Pancreas (tissue), 10 donors: ENCODE measurements at regions not wholly inside any gene's neighbourhood (a gene's known extent, or its start where the extent isn't known, plus 50 kb on each side); places are given as distances from the start of the nearest gene placed in this dataset.

Source experiments
- ATAC-seq, 4 donors: fragments of 200-7000 bp; cut with Tn5 transposase; one replicate each; pipeline versions ENCODE4 v1.8.0 to v1.9.1; 2020; ENCODE audit warnings: mild to moderate bottlenecking in 4 of 4, moderate library complexity in 4 of 4
- DNase-seq, 6 donors: peaks; one replicate each; pipeline ENCODE4 v3.0.0-alpha.2; 2020
- FAIRE-seq: peaks from 2 replicates; lab custom pipeline; 2012; peaks lifted over from hg19 to GRCh38; lab: Jason Lieb, UNC
- H3K27ac ChIP-seq, 4 donors: fragments of 200-600 bp; sonication (generic); 1 replicate in 3 of 4; 2 replicates in 1 of 4; pipeline versions ENCODE4 v1.5.0 to v1.8.0; 2020
- H3K27me3 ChIP-seq, 4 donors: fragments of 200-600 bp; one replicate each; pipeline ENCODE4 v1.8.0; 2021
- H3K36me3 ChIP-seq, 3 donors: fragments of 200-600 bp; sonication (generic) in 1 of 3; one replicate each; pipeline versions ENCODE4 v1.5.0 to v1.8.0; 2020 to 2021
- H3K4me1 ChIP-seq, 3 donors: fragments of 200-600 bp; one replicate each; pipeline ENCODE4 v1.8.0; 2021
- H3K4me3 ChIP-seq, 4 donors: fragments of 200-600 bp; sonication (generic) in 2 of 4; one replicate each; pipeline versions ENCODE4 v1.5.0 to v1.8.0; 2020 to 2021
- H3K9me3 ChIP-seq, 4 donors: fragments of 200-600 bp; one replicate each; pipeline ENCODE4 v1.8.0; 2021
- WGBS, 2 donors: extraction: QIAGEN DNeasy Blood & Tissue Kit; methylation state at CpG; one replicate each; pipeline ENCODE4 v1.1.7; 2013; 5-methylcytosine and 5-hydroxymethylcytosine counted together
- intact Hi-C, 3 donors: fragments of 100-400 bp; cut with DNase I; formaldehyde crosslinking; loops; one replicate each; pipeline versions ENCODE4 v1.11.1 to v1.14.2; 2022
- TF ChIP-seq, protein P1 (sequence below), 4 donors: fragments of 200-600 bp; sonication (generic) in 3 of 4; IDR thresholded peaks; one replicate each; pipeline versions ENCODE4 v1.5.0 to v1.8.0; 2021; ENCODE audit warnings: antibody characterized with exemption in 4 of 4
- donor health status: healthy with polysubstance abuse.
- donor health status: DM: no; HTN: no; CAD: no; lungs with moderate emphysema.
- donor health status: DM: no; HTN: no; CAD: no.
- donor health status: control.
- donor health status: control.
- donor health status: Bipolar disorder and iron deficiency.
- donor health status: DM: yes; HTN: yes; CAD: no.
- donor health status: DM: no; HTN: no; CAD: no.
- donor health status: DM: no; HTN: no; CAD: no.
- donor health status: DM: yes; HTN: yes; CAD: no.

DNA sequence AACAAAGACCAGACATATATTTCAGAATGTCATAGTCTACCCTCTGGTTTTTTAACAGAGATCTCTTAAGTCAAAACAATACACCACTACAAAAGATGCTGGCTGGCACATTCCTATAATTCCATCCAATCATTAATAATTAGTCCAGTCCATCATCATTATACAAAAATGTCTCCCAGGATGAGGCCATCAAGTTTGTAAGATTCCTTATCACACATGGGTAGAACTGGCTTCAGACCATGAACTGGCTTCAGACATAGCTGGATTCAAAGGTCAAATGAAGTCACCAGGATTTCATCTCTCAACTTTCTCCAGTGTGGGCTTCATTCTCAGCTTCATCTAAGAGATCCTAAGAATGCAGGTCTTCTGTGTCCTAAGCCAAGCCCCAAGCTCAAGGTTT is 147.1 kb downstream of the ENC1 start:
- intact Hi-C loops = no loop called here
- DNase-seq = no peak
- Histone ChIP-seq H3K9me3 (no peaks in the 10 kb centered on the region), H3K4me1 (no peaks in the 10 kb centered on the region), H3K4me3 (no peak overlapping the region), H3K36me3 (no peaks in the 10 kb centered on the region), H3K27me3 (no peaks in the 10 kb centered on the region), H3K27ac (no peak overlapping the region)
- ATAC-seq = no peak
- TF ChIP-seq, protein P1, sequence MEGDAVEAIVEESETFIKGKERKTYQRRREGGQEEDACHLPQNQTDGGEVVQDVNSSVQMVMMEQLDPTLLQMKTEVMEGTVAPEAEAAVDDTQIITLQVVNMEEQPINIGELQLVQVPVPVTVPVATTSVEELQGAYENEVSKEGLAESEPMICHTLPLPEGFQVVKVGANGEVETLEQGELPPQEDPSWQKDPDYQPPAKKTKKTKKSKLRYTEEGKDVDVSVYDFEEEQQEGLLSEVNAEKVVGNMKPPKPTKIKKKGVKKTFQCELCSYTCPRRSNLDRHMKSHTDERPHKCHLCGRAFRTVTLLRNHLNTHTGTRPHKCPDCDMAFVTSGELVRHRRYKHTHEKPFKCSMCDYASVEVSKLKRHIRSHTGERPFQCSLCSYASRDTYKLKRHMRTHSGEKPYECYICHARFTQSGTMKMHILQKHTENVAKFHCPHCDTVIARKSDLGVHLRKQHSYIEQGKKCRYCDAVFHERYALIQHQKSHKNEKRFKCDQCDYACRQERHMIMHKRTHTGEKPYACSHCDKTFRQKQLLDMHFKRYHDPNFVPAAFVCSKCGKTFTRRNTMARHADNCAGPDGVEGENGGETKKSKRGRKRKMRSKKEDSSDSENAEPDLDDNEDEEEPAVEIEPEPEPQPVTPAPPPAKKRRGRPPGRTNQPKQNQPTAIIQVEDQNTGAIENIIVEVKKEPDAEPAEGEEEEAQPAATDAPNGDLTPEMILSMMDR (IDR thresholded peaks at IDR 0.05) = no peak
- FAIRE-seq = no peak

DNA sequence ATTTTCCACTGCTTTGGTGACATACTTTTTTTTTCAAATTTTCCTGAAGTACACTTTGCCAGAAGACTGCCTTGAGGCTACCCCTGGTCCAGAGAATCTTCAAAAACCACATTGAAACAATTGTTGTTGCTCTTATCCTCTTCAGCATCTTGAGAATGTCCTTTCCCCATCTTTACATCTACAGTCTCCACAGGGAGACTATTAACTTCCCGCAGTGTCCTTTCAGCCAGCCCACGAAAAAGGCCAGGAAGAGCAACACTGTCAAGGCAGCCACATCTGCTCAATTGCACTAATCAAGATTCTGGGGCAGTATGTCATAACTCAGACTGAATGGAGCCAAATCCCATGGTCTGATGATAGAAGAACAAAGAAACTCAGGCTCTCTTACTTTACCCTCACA is 148.3 kb downstream of the ENC1 start:
- intact Hi-C loops = no loop called here
- no peak overlapping the region for H3K4me3 ChIP-seq
- FAIRE-seq = no peak
- no peak for ATAC-seq
- H3K36me3 ChIP-seq = no peaks in the 10 kb centered on the region
- H3K27ac ChIP-seq = no peak overlapping the region
- no peaks in the 10 kb centered on the region for H3K9me3 ChIP-seq
- DNase-seq = no peak
- WGBS, 2 donors = 46 to 62% methylated on average over 2 of the region's 2 CpGs
- no peaks in the 10 kb centered on the region for H3K4me1 ChIP-seq
- no peaks in the 10 kb centered on the region for H3K27me3 ChIP-seq
- TF ChIP-seq, protein P1 (IDR thresholded peaks at IDR 0.05) = no peak

DNA sequence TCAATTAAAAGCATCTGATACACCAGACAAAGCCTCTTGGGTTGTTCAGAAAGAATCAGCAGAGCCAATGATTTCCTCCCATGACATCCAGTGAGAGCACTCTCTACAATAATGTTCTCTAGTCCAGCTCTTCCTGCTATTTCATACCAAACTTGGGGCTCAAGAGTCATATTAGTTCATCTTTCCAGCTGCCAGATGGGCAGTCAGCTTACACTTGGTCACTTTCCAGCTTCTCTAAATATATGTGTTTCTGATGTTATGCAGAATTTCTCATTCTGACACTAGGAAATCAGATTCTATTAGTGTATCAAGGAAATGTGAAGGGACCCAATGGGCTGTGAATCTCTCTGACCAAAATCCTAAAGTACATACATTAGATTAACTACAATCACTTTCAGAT is 148.9 kb downstream of the ENC1 start:
- no peaks in the 10 kb centered on the region for H3K27me3 ChIP-seq
- ATAC-seq (no peak), FAIRE-seq (no peak)

DNA sequence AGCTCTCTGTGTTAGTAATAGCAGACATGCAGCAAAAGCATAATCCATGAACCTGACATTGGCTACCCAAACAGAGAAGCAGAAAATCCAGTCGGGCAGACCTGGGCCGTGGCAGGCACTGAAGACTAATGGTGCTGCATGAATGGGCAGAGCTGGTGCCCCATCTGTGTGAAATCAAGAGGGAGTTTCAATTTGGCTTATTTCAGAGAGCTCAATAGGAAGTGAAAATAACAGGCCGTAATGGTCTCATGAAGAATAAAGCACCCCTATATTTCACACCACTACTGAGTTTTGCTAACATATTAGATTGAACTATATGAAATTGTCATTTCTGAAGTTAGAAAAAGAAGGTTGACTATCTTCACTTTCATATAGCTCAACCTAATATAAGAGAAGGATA is 149.7 kb downstream of the ENC1 start:
- 64 to 69% methylated on average over 3 of the region's 3 CpGs for WGBS, 2 donors
- ATAC-seq (peak in 2 of 4 donors; percentile 22 to 42), FAIRE-seq (no peak), DNase-seq (no peak)
- H3K4me1 ChIP-seq = no peaks in the 10 kb centered on the region
- H3K27me3 ChIP-seq = no peaks in the 10 kb centered on the region
- no peaks in the 10 kb centered on the region for H3K36me3 ChIP-seq
- TF ChIP-seq, protein P1 (IDR thresholded peaks at IDR 0.05) = no peak
- no peak overlapping the region for H3K4me3 ChIP-seq
- intact Hi-C loops = no loop called here
- no peaks in the 10 kb centered on the region for H3K9me3 ChIP-seq
- H3K27ac ChIP-seq = no peak overlapping the region

More for the DNA sequence above, 148.9 kb downstream of the ENC1 start:
- Histone ChIP-seq H3K4me3 (no peak overlapping the region), H3K27ac (no peak overlapping the region), H3K9me3 (no peaks in the 10 kb centered on the region), H3K36me3 (no peaks in the 10 kb centered on the region), H3K4me1 (no peaks in the 10 kb centered on the region)
- no peak for DNase-seq
- TF ChIP-seq, protein P1 (IDR thresholded peaks at IDR 0.05) = no peak
- intact Hi-C loops = no loop called here

DNA sequence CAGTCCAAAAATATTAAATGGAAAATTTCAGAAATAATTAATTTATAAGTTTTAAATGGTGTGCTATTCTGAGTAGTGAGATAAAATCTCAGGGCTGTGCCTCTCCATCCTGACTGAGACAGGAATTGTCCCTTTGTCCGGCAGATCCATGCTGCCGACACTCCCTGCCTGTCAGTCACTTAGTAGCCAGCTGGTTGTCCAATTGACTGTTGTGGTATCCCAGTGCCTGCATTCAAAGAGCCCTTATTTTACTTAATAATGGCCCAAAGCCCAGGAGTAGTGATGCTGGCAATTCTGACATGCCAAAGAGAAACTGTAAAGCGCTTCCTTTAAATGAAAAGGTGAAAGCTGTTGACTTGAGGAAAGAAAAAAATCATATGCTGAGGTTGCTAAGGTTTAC is 157.5 kb downstream of the ENC1 start:
- no peaks in the 10 kb centered on the region for H3K36me3 ChIP-seq
- 78 to 92% methylated on average over 3 of the region's 3 CpGs for WGBS, 2 donors
- TF ChIP-seq, protein P1 (IDR thresholded peaks at IDR 0.05) = no peak
- no peak for DNase-seq
- intact Hi-C loops = no loop called here
- H3K4me3 ChIP-seq = no peak overlapping the region
- H3K4me1 ChIP-seq = no peaks in the 10 kb centered on the region
- no peaks in the 10 kb centered on the region for H3K9me3 ChIP-seq
- no peak for ATAC-seq
- no peak for FAIRE-seq
- no peaks in the 10 kb centered on the region for H3K27me3 ChIP-seq
- no peak overlapping the region for H3K27ac ChIP-seq
